SHP77 (cell line): ENCODE measurements at regions not wholly inside any gene's neighbourhood (a gene's known extent, or its start where the extent isn't known, plus 50 kb on each side); places are given as distances from the start of the nearest gene placed in this dataset.
A peak's percentile ranks its signal among the peaks of the same experiment; 100 is the strongest.
"Not testable (repeated sequence)": the region's sequence is repeated elsewhere in the genome, so short reads cannot be mapped to it uniquely, and the experiment has no call there.

ENCODE experiments used
- DNase-seq, 2 experiments: peaks; one replicate each; lab custom pipeline; 2025; lab: John Stamatoyannopoulos, UW

GRCh38 chr1:187836557-187836956 is 1007.8 kb downstream of the PLA2G4A start:
- no peak for DNase-seq

GRCh38 chr1:187837787-187838186 is 1009.0 kb downstream of the PLA2G4A start:
- peak in 1 of 2 experiments; percentile 3 for DNase-seq

- no peak for DNase-seq
Measured at GRCh38 chr1:187838335-187839293, 1009.9 kb downstream of the PLA2G4A start.

GRCh38 chr1:187839873-187840272 is 1011.1 kb downstream of the PLA2G4A start:
- no peak for DNase-seq

- DNase-seq, result no peak
Measured at GRCh38 chr1:187840557-187840956, 1011.8 kb downstream of the PLA2G4A start.

- no peak for DNase-seq
Measured at GRCh38 chr1:187842406-187843165, 1013.8 kb downstream of the PLA2G4A start.

- no peak for DNase-seq
Measured at GRCh38 chr1:187844313-187844712, 1015.6 kb downstream of the PLA2G4A start.

GRCh38 chr1:187847531-187847930 is 1018.8 kb downstream of the PLA2G4A start:
- DNase-seq, result no peak

GRCh38 chr1:187848321-187848720 is 1019.6 kb downstream of the PLA2G4A start:
- DNase-seq, result no peak

GRCh38 chr1:187850146-187850545 is 1021.4 kb downstream of the PLA2G4A start:
- not testable (repeated sequence) for DNase-seq

GRCh38 chr1:187853505-187853904 is 1024.8 kb downstream of the PLA2G4A start:
- no peak for DNase-seq

GRCh38 chr1:187854457-187854856 is 1025.7 kb downstream of the PLA2G4A start:
- DNase-seq, result no peak

GRCh38 chr1:187862506-187862905 is 1033.8 kb downstream of the PLA2G4A start:
- DNase-seq, result no peak

GRCh38 chr1:187870552-187870951 is 1041.8 kb downstream of the PLA2G4A start:
- no peak for DNase-seq

GRCh38 chr1:187871177-187871845 is 1042.6 kb downstream of the PLA2G4A start:
- DNase-seq, result no peak

- no peak for DNase-seq
Measured at GRCh38 chr1:187872550-187872949, 1043.8 kb downstream of the PLA2G4A start.

- DNase-seq, result no peak
Measured at GRCh38 chr1:187873126-187873525, 1044.4 kb downstream of the PLA2G4A start.

- DNase-seq, result no peak
Measured at GRCh38 chr1:187876775-187877174, 1048.0 kb downstream of the PLA2G4A start.

GRCh38 chr1:187877220-187877619 is 1048.5 kb downstream of the PLA2G4A start:
- peak in 1 of 2 experiments; percentile 49 for DNase-seq

- DNase-seq, result no peak
Measured at GRCh38 chr1:187878883-187879282, 1050.1 kb downstream of the PLA2G4A start.

GRCh38 chr1:187883356-187883755 is 1054.6 kb downstream of the PLA2G4A start:
- no peak for DNase-seq

- no peak for DNase-seq
Measured at GRCh38 chr1:187891993-187892682, 1063.4 kb downstream of the PLA2G4A start.
